SU-DHL-6 (cell line): ENCODE measurements at regions not wholly inside any gene's neighbourhood (a gene's known extent, or its start where the extent isn't known, plus 50 kb on each side); places are given as distances from the start of the nearest gene placed in this dataset.

Source experiments
- CTCF ChIP-seq: fragments of 200-600 bp; sonication (generic); IDR thresholded peaks from one replicate; pipeline ENCODE4 v1.5.1; 2017; ENCODE audit warnings: antibody characterized with exemption, mild to moderate bottlenecking, low read length, moderate library complexity; ENCODE audit not compliant: insufficient read depth, poor library complexity, severe bottlenecking
- EZH2phosphoT487 ChIP-seq: fragments of 200-600 bp; sonication (generic), shearing (Covaris generic); conservative IDR thresholded peaks from 2 replicates; pipeline ENCODE4 v1.6.1; 2018; ENCODE audit warnings: mild to moderate bottlenecking, antibody characterized with exemption, low read length, moderate library complexity, mixed read lengths

- TF ChIP-seq CTCF = no peak
- no peak for TF ChIP-seq EZH2phosphoT487
Measured at GRCh38 chr13:34757441-34757840, 184.6 kb upstream of the NBEA start.
